Activated CD4-positive, alpha-beta T cell treated with anti-CD3 and anti-CD28 coated beads, Interleukin-2, amount 50 U/mL, for 4 hours (primary cell): ENCODE measurements at regions not wholly inside any gene's neighbourhood (a gene's known extent, or its start where the extent isn't known, plus 50 kb on each side); places are given as distances from the start of the nearest gene placed in this dataset.
A peak's percentile ranks its signal among the peaks of the same experiment; 100 is the strongest.

Source experiments
- DNase-seq, 2 experiments: peaks; one replicate each; pipeline ENCODE4 v3.0.0-alpha.2; 2020

- no peak for DNase-seq
Observed at GRCh38 chr3:67863869-67864268, 209.5 kb upstream of the SUCLG2 start.

DNA sequence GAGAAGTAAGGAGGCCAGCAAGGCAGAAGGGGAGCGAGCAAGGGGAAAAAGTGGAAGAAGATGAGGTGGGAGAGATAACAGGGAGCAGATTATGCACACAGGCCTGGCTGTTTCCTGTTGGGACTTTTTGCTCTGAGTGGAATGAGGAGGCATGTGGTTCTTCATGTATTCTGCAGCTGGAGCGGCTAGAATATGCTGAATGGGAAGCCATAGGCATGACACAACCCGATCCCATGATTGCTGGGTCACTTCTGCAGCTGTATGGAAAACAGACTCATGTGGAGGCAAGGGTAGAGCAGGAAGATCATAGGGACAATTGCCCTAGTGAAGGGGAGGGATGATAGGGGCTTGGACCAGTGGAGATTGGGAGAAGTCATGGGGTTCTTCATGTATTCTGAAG is 206.0 kb upstream of the SUCLG2 start:
- DNase-seq: no peak

GRCh38 chr3:67858492-67858891 is 204.1 kb upstream of the SUCLG2 start:
- no peak for DNase-seq

GRCh38 chr3:67856718-67857117 is 202.3 kb upstream of the SUCLG2 start:
- no peak for DNase-seq

DNA sequence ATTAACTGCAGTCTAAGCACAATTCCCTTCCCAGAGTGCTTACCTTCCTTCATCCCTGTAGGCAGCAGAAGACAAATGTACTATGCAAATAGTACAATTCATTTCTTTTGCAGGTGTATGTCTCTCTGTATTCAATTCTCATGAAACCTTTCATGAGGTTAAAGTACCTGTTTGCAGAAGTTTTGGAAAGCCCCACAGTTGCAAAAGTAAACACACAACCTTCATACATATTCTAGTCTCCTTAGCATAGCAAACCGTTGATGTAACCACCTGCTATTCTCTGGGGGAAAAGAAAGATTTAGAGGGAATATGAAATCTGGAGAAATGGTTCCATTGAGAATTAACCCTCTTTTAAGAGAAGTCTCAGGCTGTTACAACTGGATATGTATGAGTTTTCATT is 200.3 kb upstream of the SUCLG2 start:
- no peak for DNase-seq

DNA sequence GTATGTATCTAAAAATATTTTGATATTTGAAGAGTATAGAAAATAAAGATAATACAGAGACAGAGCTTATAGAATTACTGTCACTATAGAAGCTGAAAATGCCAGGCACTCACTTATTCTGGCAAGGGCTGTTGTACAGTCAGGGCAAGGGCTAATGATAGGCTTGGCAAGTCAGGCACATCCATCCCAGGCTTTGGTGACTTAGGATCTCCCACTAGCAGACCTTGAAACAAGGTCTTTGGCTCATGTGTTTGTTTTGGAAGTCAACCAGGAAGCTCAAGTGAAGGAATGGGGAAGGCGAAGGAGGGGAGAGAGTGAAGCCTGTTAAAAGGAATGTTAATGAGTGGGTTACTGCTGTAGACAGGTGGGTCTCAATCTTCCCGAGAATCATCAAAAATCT is 199.1 kb upstream of the SUCLG2 start:
- no peak for DNase-seq

DNA sequence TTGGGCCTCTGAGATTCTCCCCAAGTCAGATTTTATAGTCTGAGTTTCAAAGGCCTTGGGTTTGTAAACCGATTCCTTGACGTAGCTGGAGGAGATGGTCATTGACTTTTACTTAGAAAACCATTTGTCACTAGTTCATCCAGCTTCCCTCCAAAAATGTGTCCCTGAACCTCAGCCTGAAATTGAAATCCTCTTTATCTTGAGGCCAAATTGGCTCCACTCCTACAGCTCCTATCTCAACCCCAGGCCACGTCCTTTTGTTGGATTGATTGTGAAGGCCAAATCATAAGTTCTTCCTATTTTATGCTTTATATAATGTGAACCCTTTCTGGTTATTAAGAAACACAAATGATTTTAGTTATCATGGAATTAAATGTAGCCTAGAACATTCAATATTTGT is 193.9 kb upstream of the SUCLG2 start:
- no peak for DNase-seq

- no peak for DNase-seq
Observed at GRCh38 chr3:67846166-67846565, 191.8 kb upstream of the SUCLG2 start.

DNA sequence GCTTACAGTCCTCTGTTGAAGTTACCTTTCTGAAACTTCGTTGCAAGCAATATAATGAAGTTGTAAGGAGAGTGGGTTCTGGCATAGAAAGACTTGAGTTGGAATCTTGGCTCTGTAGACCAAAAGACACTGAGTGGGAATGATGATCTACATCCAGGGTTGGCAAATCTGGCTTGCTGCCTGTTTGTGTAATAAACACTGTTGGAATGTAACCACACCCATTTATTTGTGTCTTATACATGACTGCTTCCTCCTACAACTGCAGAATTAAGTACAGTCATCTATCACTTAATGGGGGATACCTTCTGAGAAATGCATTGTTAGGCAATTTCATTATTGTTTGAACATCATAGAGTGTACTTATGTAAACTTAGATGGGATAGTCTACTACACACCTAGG is 178.4 kb upstream of the SUCLG2 start:
- no peak for DNase-seq

DNA sequence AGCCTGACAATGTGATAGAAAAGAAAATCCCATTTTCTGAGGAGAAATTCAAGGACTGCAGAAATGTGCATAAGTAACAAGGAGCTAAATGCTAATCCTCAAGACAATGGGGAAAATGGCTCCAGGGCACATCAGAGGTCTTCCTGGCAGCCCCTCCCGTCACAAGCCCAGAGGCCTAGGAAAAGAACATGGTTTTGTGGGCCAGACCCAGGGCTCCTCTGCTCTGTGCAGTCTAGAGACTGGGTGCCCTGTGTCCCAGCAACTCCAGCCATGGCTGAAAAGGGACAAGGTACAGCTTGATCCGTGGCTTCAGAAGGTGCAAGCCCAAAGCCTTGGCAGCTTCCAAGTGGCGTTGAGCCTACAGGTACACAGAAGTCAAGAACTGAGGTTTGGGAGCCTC is 176.8 kb upstream of the SUCLG2 start:
- no peak for DNase-seq

DNA sequence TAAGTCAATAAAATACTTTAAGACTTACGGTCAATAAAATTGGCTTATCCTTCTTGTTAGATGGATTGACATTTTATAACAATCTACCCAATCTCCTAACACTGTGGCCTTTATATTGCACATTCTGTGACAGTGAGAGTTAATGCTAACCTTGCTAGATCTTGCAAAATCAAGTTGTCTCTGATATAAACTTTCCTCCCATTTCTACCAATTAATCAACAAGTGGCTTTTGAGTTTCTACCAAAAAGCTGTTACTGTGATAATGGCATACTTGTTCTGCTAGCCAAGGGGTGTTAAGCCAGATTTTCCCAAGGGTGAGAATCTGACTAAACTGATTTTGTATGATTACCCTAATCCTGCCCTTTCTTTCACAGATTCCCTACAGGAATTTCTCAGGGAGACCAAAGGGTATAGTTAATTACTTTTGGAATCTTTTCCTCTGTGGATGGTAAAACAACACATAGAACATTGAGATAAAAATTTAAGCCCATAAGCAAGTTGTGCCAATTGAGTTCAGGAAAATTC is 174.1 kb upstream of the SUCLG2 start:
- no peak for DNase-seq

DNA sequence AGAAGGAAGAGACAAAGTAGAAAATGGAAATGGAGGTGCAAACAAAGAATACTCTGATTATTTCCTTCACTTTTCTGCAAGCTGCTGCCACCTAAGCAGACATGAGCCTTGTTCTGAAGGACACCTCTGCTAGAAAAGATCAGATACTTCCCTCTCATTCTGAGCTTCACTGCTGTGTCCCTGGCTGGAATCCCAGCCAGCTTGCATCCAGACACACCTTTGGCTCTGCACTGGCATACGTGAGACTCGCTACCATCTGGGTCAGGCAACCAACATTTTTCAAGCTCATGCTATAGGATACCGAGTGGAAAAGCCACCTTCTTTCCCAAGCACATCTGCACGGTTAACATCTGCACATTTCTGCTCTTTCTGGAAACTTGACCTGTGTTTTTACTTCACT is 166.7 kb upstream of the SUCLG2 start:
- DNase-seq: no peak

DNA sequence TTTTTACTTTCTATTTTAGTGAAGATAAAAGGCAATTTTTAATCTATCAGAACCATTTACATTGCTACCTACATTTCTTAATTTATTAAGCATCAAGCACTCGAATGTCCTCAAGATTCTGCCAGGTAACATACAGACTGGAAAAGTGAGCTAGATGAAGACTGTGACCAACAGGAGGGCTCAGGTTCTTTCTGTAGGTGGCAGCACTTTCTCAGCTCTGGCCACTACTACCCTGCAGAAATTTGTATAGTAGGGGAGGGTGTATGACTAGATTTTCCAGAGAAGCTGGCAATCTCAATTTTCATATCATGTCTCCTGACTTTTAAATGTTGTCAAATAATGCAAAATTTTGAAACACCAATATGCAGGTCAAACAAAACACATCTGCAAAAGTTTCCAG is 165.0 kb upstream of the SUCLG2 start:
- DNase-seq: no peak

DNA sequence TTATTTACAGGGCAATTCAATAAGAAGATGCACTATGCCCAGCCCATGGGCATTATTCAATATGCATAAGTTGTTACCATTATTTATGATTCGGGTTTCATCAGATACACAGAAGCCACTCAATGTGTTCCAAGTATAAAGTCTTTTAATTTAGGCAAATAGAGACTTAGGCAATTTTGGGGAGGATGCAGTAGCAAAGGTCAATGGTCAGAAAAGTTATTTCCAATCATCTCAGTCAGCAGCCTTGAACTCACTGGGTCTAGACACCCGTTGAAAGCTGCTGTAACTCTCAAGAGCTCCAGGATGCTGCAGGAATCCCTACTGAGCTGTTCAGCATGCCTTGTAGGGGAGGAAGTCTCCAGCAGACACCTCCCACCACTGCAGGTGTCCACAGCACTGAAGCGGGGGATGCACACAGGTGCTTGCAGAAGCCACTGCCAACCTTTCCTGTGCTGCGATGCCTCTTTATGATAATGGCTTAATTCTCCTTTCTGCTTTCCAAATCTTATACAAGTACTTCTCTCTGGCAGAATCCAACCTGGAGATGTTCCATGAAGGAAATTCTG is 155.0 kb upstream of the SUCLG2 start:
- no peak for DNase-seq

DNA sequence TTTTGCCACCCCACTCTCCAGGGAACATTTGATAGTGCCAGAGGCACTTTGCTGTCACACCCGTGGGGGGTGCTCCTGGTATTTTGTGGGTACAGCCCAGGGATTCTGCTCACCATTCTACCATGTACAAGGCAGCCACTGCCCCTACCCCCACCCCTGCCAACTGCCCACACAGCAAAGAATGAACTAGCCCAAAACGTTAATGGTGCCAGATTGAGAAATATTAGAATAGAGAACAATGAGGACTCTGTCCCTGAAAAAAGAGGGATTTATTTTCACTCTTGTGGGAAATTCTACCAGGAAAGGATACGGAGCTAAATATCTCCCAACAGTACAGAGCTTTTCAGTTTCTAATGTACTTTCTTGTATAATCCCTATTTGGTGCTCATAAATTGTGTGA is 154.5 kb upstream of the SUCLG2 start:
- no peak for DNase-seq

- no peak for DNase-seq
Observed at GRCh38 chr3:67804578-67804977, 150.2 kb upstream of the SUCLG2 start.

DNA sequence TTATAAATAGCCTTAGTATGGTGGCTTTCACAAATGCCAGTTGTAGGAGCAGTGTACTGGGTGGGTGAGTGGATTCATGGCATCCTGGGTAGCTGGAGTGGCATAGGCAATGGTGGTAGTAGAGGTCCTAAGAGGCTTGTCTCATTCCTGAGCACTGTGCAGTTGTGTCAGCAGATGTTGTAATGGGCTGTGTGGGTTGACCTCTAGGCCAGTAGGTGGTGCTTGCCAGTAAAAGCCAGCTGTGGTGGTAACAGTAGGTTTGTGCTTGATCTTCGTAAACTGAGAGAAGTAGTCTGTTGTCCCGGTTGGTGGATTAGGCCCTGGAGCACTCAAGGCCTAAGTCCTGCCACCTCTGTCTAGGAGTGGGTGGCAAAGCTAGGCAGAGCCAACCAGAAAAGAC is 149.7 kb upstream of the SUCLG2 start:
- no peak for DNase-seq

DNA sequence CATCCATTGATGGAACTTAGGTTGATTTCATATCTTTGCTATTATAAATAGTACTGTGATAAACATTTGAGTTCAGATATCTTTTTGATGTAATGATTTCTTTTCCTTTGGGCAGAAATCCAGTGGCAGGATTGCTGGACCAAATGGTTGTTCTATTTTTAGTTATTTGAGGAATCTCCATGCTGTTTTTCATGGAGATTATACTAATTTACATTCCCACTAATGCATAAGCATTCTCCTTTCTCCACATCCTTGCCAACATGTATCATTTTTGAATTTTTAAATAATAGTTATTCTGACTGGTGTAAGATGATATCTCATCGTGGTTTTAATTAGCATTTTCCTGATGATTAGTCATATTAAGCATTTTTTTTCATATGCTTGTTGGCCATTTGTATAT is 144.0 kb upstream of the SUCLG2 start:
- DNase-seq: no peak

DNA sequence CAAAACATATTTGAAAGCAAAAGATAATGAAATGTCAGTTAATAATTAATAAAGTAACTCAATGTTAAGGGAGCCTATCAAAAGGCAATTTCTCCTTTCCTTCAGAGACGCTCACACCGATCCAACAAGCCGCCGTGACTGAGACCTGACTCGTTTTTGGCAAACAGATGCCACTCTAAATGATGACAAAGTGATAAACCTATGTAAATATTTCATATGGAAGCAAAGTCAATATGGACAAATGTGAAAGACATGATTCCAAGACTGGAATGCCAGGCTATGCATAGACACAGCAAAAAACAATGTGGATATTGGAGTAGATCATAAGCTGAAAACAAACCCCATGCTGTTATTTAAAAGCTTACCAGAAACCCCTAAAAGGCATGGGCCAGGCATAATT is 137.2 kb upstream of the SUCLG2 start:
- no peak for DNase-seq

DNA sequence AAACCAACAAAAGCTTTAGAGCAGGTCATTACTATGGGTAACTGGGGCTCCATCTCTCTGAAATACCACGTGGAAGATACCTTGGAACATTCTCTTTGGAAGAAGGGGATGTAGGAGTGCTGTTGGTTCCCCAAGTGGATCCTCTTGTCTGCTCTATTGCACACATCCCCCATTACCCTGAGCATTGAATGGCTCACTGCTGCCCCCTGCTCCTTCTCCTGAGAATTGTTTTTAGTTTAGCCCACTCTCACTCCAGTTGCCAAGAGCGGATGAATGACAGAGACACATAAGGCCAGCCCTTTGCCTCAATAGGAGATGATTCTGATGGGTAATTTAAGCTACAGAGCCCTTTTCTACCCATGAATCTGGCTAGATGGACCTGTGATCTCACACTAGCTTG is 135.6 kb upstream of the SUCLG2 start:
- peak; percentile 47 to 62 for DNase-seq

DNA sequence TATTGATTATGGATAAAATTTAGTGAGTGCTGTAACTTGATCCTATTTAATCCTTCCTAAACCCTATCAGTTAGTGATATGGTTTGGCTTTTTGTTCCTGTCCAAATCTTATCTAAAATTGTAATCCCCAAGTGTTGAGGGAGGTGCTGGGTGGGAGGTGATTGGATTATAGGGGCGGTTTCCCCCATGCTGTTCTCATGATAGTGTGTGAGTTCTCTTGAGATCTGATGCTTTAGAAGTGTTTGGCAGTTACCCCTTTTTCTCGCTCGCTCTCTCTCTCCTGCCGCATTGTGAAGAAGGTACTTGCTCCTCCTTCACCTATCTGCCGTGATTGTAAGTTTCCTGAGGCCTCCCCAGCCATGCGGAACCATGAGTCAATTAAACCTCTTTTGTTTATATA is 134.0 kb upstream of the SUCLG2 start:
- no peak for DNase-seq

GRCh38 chr3:67783281-67784250 is 129.2 kb upstream of the SUCLG2 start:
- DNase-seq: no peak

DNA sequence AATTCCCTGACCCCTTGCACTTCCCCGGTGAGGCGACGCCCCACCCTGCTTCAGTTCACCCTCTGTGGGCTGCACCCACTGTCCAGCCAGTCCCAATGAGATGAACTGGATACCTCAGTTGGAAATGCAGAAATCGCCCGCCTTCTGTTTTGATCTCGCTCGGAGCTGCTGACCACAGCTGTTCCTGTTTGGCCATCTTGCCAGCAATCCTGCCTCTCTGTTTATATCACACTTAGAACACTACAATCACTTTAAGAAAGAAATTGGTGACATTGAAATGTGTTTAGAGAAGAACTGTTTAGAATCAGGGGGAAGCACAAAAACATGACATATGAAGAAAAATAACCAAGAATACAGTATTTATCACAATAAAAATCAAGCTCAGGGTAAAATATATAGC is 127.5 kb upstream of the SUCLG2 start:
- no peak for DNase-seq

- no peak for DNase-seq
Observed at GRCh38 chr3:67781218-67781617, 126.8 kb upstream of the SUCLG2 start.

GRCh38 chr3:67774676-67775075 is 120.3 kb upstream of the SUCLG2 start:
- no peak for DNase-seq
